Neural cell (in vitro differentiated cells): ENCODE measurements at regions not wholly inside any gene's neighbourhood (a gene's known extent, or its start where the extent isn't known, plus 50 kb on each side); places are given as distances from the start of the nearest gene placed in this dataset.

ENCODE experiments used
- H2AFZ ChIP-seq: fragments of 200-600, 300-800 bp; sonication (generic), shearing (Covaris generic); 2 replicates; pipeline ENCODE4 v1.6.0; 2014; ENCODE audit warnings: low read depth, mild to moderate bottlenecking, antibody characterized with exemption, low read length, moderate library complexity
- H3F3A ChIP-seq: fragments of 200-600 bp; shearing (Covaris generic); 2 replicates; pipeline ENCODE4 v1.6.1; 2016; ENCODE audit warnings: mild to moderate bottlenecking, moderate library complexity, mixed read lengths, antibody characterized with exemption, low read length; ENCODE audit not compliant: insufficient read depth, poor library complexity, severe bottlenecking
- H3K27ac ChIP-seq: fragments of 200-600, 300-800 bp; sonication (generic), shearing (Covaris generic); 2 replicates; pipeline ENCODE4 v1.5.1; 2014; ENCODE audit warnings: mild to moderate bottlenecking, low read length, moderate library complexity
- H3K27me3 ChIP-seq: fragments of 300-800, 200-600 bp; sonication (generic), shearing (Covaris generic); 2 replicates; pipeline ENCODE4 v1.6.0; 2014; ENCODE audit warnings: mild to moderate bottlenecking, low read depth, low read length, moderate library complexity; ENCODE audit not compliant: insufficient read depth
- H3K36me3 ChIP-seq: fragments of 300-800, 200-600 bp; sonication (generic), shearing (Covaris generic); 2 replicates; pipeline ENCODE4 v1.5.1; 2014; ENCODE audit warnings: mild to moderate bottlenecking, antibody characterized with exemption, low read length, moderate library complexity; ENCODE audit not compliant: insufficient read depth
- H3K4me2 ChIP-seq: fragments of 300-800, 200-600 bp; sonication (generic), shearing (Covaris generic); 2 replicates; pipeline ENCODE4 v1.6.0; 2014; ENCODE audit warnings: mild to moderate bottlenecking, low read length
- H3K4me3 ChIP-seq: fragments of 300-800, 200-600 bp; sonication (generic), shearing (Covaris generic); 2 replicates; pipeline ENCODE4 v1.5.1; 2014; ENCODE audit warnings: mild to moderate bottlenecking, low read length, moderate library complexity
- H3K79me2 ChIP-seq: fragments of 200-600 bp; shearing (Covaris generic); replicated peaks from 2 replicates; pipeline ENCODE4 v1.6.0; 2014; ENCODE audit warnings: mild to moderate bottlenecking, low read length, moderate library complexity; ENCODE audit not compliant: insufficient read depth
- H3K9ac ChIP-seq: fragments of 300-800, 200-600 bp; sonication (generic), shearing (Covaris generic); 2 replicates; pipeline ENCODE4 v1.6.1; 2016; ENCODE audit warnings: mild to moderate bottlenecking, low read length, mixed read lengths
- H3K9me2 ChIP-seq: fragments of 200-600 bp; shearing (Covaris generic); 2 replicates; pipeline ENCODE4 v1.6.1; 2016; ENCODE audit warnings: mild to moderate bottlenecking, low read length, mixed read lengths; ENCODE audit not compliant: insufficient read depth
- H3K9me3 ChIP-seq: fragments of 200-600, 300-800 bp; sonication (generic), shearing (Covaris generic); 2 replicates; pipeline ENCODE4 v1.6.1; 2016; ENCODE audit warnings: mild to moderate bottlenecking, mixed run types, low read length, moderate library complexity, mixed read lengths
- H4K20me1 ChIP-seq: fragments of 200-600 bp; shearing (Covaris generic); 2 replicates; pipeline ENCODE4 v1.6.1; 2016; ENCODE audit warnings: mild to moderate bottlenecking, mixed run types; ENCODE audit not compliant: insufficient read depth
- CTCF ChIP-seq: fragments of 450-650 bp; IDR thresholded peaks from 2 replicates; pipeline ENCODE4 v1.5.1; 2014; ENCODE audit warnings: antibody characterized with exemption, mild to moderate bottlenecking, moderate library complexity; ENCODE audit not compliant: poor library complexity, severe bottlenecking
- EP300 ChIP-seq: fragments of 450-650 bp; conservative IDR thresholded peaks from 2 replicates; pipeline ENCODE4 v1.6.1; 2014; ENCODE audit warnings: antibody characterized with exemption, mild to moderate bottlenecking, moderate library complexity; ENCODE audit not compliant: poor library complexity, severe bottlenecking
- EZH2 ChIP-seq: fragments of 200-600, 300-800 bp; shearing (Covaris generic), sonication (generic); IDR thresholded peaks from 2 replicates; pipeline ENCODE4 v1.6.1; 2014; ENCODE audit warnings: antibody characterized with exemption, low read length, borderline replicate concordance, mild to moderate bottlenecking; ENCODE audit not compliant: insufficient read depth, poor library complexity, severe bottlenecking
- MXI1 ChIP-seq: fragments of 450-650 bp; conservative IDR thresholded peaks from 2 replicates; pipeline ENCODE4 v1.6.1; 2014; ENCODE audit warnings: antibody characterized with exemption, mild to moderate bottlenecking; ENCODE audit not compliant: poor library complexity, severe bottlenecking
- POLR2AphosphoS5 ChIP-seq: IDR thresholded peaks from 2 replicates; pipeline ENCODE4 v1.6.1; 2012
- RAD21 ChIP-seq: fragments of 450-650 bp; conservative IDR thresholded peaks from 2 replicates; pipeline ENCODE4 v1.6.1; 2014; ENCODE audit warnings: antibody characterized with exemption, mild to moderate bottlenecking, moderate library complexity
- SMC3 ChIP-seq: fragments of 450-650 bp; conservative IDR thresholded peaks from 2 replicates; pipeline ENCODE4 v1.6.1; 2014; ENCODE audit warnings: antibody characterized with exemption, mild to moderate bottlenecking, moderate library complexity; ENCODE audit not compliant: poor library complexity
- TAF1 ChIP-seq: IDR thresholded peaks from 2 replicates; pipeline ENCODE4 v1.6.1; 2012; ENCODE audit warnings: low read depth
- TF ChIP-seq, protein P1 (sequence below): IDR thresholded peaks from 2 replicates; pipeline ENCODE4 v1.6.1; 2012; ENCODE audit warnings: borderline replicate concordance

DNA sequence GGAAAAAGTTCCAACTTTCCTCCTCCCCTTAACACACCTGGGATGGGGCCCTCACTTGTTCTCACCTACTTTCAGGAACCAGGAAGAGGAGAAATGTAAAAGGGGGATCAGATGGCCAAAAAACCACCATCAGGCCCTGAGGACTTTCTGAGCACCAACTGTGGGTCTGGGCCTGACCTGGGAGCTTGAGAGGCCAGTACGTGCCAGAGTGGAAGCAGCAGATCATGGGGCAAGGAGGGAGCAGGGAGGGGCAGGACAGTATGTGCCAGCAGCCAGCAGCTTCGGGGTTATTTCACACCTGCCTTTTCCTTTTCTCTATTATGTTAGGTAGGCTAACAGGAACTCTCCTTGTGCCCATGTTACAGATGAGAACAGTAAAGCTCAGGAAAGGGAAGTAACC is 118.8 kb upstream of the UNC5B start:
- TF ChIP-seq, protein P1, sequence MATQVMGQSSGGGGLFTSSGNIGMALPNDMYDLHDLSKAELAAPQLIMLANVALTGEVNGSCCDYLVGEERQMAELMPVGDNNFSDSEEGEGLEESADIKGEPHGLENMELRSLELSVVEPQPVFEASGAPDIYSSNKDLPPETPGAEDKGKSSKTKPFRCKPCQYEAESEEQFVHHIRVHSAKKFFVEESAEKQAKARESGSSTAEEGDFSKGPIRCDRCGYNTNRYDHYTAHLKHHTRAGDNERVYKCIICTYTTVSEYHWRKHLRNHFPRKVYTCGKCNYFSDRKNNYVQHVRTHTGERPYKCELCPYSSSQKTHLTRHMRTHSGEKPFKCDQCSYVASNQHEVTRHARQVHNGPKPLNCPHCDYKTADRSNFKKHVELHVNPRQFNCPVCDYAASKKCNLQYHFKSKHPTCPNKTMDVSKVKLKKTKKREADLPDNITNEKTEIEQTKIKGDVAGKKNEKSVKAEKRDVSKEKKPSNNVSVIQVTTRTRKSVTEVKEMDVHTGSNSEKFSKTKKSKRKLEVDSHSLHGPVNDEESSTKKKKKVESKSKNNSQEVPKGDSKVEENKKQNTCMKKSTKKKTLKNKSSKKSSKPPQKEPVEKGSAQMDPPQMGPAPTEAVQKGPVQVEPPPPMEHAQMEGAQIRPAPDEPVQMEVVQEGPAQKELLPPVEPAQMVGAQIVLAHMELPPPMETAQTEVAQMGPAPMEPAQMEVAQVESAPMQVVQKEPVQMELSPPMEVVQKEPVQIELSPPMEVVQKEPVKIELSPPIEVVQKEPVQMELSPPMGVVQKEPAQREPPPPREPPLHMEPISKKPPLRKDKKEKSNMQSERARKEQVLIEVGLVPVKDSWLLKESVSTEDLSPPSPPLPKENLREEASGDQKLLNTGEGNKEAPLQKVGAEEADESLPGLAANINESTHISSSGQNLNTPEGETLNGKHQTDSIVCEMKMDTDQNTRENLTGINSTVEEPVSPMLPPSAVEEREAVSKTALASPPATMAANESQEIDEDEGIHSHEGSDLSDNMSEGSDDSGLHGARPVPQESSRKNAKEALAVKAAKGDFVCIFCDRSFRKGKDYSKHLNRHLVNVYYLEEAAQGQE, result no peak
- TF ChIP-seq MXI1 (no peak), TAF1 (no peak), EP300 (no peak), CTCF (no peak), EZH2 (no peak), POLR2AphosphoS5 (no peak), RAD21 (no peak)
- no peak overlapping the region for H3K4me2 ChIP-seq
- H4K20me1 ChIP-seq, result no peaks in the 10 kb centered on the region

DNA sequence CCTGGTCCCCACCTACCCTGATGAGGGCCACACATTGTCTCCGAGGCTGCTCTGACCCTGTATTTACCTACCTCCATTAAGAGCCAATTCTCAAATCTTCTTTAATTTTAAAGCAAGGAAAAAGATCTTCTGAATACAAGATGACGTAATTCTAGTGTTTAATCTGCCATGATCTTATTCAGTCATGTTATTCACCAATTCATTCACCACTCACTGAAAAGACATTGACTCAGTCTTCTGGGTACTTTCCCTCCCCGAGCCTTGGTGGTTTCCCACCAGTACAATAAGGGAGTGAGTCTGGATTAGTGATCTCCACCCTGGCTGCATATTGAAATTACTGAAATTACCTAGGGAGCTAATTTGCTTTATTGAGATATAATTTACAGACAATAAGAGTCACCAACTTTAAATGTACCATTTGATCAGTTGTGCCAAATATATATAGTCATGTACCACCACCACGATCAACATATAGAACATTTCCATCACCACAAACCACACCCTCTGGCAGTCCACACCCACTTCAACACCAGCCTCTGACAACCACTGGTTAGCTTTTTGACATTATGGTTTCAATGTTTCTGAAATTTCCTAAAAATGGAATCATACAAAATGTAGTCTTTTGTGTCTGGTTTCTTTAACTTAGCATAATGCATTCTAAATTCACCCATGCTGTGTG is 117.5 kb upstream of the UNC5B start:
- no peak for TF ChIP-seq EP300
- TF ChIP-seq MXI1, result no peak
- TF ChIP-seq RAD21, result no peak
- TF ChIP-seq, protein P1, result no peak
- TF ChIP-seq SMC3, result no peak
- no peak for TF ChIP-seq TAF1
- TF ChIP-seq CTCF, result no peak
- TF ChIP-seq EZH2, result no peak
- TF ChIP-seq POLR2AphosphoS5, result no peak
- Histone ChIP-seq H3K4me3 (no peak overlapping the region), H3K9ac (no peak overlapping the region), H3K36me3 (no peaks in the 10 kb centered on the region), H3K27me3 (no peaks in the 10 kb centered on the region), H3K4me2 (no peak overlapping the region), H3K79me2 (no peaks in the 10 kb centered on the region), H2AFZ (no peak overlapping the region), H3K9me2 (no peaks in the 10 kb centered on the region), H3K27ac (no peak overlapping the region), H4K20me1 (no peaks in the 10 kb centered on the region), H3F3A (no peaks in the 10 kb centered on the region), H3K9me3 (no peaks in the 10 kb centered on the region)

More for the DNA sequence above, 118.8 kb upstream of the UNC5B start:
- Histone ChIP-seq H3K36me3 (no peaks in the 10 kb centered on the region), H3K79me2 (no peaks in the 10 kb centered on the region), H3K9ac (no peak overlapping the region), H3K4me3 (no peak overlapping the region), H3F3A (no peaks in the 10 kb centered on the region), H3K9me2 (no peaks in the 10 kb centered on the region), H2AFZ (no peak overlapping the region), H3K9me3 (no peaks in the 10 kb centered on the region), H3K27ac (no peak overlapping the region), H3K27me3 (no peaks in the 10 kb centered on the region)
